ENCODE measurements at regions not wholly inside any gene's neighbourhood (a gene's known extent, or its start where the extent isn't known, plus 50 kb on each side); places are given as distances from the start of the nearest gene placed in this dataset.
"Not testable (repeated sequence)": the region's sequence is repeated elsewhere in the genome, so short reads cannot be mapped to it uniquely, and the experiment has no call there.

DNA sequence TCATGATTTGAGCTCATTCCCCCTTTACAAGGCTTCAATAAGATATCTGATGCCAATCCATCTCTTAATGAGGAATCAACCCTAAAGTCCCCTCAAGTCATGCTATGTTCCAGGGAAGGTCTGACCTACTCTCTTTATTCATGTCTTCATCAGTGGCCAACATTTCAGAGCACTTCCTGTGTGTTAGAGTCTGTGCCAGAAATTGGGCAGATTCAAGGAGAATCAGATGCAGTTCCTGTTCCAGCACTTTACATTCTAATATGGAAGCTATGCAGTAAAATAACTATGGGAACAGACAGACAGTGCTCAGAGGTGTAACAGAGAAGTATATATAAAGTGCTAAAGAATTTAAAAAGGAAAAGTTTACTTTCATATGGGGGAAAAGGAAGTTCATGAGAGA lies 193.4 kb upstream of the NR4A3 start:
- DNase-seq (ENCODE audit: low read depth in 2 of 2), result no peak

GRCh38 chr9:99628849-99629620 lies 192.7 kb upstream of the NR4A3 start:
- DNase-seq (ENCODE audit: low read depth in 2 of 2), result no peak

GRCh38 chr9:99632349-99633038 lies 189.2 kb upstream of the NR4A3 start:
- no peak for DNase-seq (ENCODE audit: low read depth in 2 of 2)

- no peak for DNase-seq (ENCODE audit: low read depth in 2 of 2)
These were observed 188.4 kb upstream of the NR4A3 start for GRCh38 chr9:99633265-99633664.

- no peak for DNase-seq (ENCODE audit: low read depth in 2 of 2)
These were observed 187.5 kb upstream of the NR4A3 start for GRCh38 chr9:99634186-99634585.

GRCh38 chr9:99635032-99635431 lies 186.7 kb upstream of the NR4A3 start:
- no peak for DNase-seq (ENCODE audit: low read depth in 2 of 2)

DNA sequence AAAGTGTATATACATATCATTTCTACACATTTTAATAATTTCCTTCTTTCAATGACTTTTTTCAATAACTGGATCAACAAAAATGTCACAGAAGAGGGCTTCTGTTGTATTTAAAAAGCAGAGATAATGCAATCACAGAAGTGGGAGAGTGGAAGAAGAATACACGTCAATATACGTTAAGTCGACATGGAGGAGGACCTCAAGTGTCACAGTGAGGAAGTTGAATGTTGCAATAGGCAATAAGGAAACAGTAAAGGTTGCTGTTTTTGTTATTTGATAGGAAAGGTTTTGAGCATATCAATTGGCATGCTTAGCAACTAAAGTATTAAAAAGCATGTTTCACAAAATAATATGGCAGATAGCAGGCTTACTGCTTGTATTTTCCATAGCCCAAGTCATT lies 184.0 kb upstream of the NR4A3 start:
- no peak for DNase-seq (ENCODE audit: low read depth in 2 of 2)

DNA sequence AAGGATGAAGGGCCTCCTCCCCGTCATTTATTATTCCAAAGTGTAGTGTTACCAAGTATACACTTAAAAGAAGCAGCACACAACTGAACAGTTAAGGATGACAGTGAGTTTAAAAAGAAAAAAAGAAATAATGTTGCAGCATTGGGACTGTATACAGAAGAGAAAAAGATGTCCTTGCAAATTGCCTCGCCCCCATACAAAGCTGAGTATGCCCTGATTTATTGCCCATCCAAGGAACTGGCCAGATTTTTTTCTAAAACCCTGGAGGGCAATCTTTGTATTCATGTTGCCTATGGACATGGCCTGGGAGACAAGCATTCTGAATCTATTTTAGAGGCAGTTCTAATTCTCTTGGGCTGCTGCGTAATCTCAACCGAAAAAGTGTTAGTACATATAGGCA lies 182.7 kb upstream of the NR4A3 start:
- DNase-seq (ENCODE audit: low read depth in 2 of 2), result no peak

DNA sequence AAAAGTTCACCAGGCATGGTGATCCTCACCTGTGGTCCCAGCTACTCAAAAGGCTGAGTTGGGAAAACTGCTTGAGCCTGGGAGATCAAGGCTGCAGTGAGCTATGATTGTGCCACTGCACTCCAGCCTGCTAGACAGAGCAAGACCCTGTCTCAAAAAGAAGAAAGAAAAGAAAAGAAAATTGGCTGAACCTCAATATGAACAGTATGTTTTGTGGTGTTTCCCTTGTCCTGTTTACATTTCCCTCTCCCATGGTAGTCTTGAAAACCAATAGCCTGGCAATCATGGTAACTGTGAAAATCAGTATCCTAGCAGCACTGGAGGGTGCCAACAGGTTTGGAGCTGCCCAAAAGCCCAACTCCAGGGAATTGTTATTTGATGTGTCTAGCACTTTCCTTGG lies 174.1 kb upstream of the NR4A3 start:
- DNase-seq (ENCODE audit: low read depth in 2 of 2), result no peak

GRCh38 chr9:99650187-99650874 lies 171.4 kb upstream of the NR4A3 start:
- no peak for DNase-seq (ENCODE audit: low read depth in 2 of 2)

DNA sequence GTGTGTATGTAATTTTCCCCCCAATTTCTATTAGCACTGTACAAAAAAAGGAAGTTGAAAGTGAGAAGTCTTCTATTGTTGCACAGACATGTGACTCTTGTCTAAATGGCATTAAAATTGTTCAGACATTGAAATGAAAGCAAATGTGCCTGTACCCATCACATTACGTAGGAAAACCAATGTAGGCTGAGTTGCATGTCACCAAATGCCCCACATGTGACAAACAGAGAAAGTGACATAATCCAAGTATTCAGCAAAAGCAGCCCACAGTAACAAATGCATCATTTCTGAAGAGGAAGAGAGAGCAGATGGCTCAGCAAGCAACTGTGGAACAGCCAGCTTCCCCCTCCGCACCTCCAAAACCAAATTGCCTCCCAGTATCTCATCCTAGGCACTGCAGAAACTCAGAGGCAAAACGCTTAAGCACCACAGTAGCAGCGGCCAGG lies 161.5 kb upstream of the NR4A3 start:
- DNase-seq (ENCODE audit: low read depth in 2 of 2), result no peak

GRCh38 chr9:99663297-99663696 lies 158.4 kb upstream of the NR4A3 start:
- no peak for DNase-seq (ENCODE audit: low read depth in 2 of 2)

GRCh38 chr9:99663856-99664255 lies 157.8 kb upstream of the NR4A3 start:
- DNase-seq (ENCODE audit: low read depth in 2 of 2), result no peak

- DNase-seq (ENCODE audit: low read depth in 2 of 2), result no peak
These were observed 155.1 kb upstream of the NR4A3 start for GRCh38 chr9:99666571-99666970.

DNA sequence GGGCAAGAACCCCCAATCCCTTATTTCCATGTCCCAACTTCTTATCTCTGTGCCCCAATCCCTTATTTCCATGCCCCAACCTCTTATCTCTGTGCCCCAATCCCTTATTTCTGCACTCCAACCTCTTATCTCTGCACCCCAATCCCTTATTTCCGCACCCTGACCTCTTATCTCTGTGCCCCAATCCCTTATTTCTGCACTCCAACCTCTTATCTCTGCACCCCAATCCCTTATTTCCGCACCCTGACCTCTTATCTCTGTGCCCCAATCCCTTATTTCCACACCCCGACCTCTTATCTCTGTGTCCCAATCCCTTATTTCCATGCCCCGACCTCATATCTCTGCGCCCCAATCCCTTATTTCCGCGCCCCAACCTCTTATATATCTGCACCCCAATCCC lies 150.8 kb upstream of the NR4A3 start:
- not testable (repeated sequence) for DNase-seq (ENCODE audit: low read depth in 2 of 2)

DNA sequence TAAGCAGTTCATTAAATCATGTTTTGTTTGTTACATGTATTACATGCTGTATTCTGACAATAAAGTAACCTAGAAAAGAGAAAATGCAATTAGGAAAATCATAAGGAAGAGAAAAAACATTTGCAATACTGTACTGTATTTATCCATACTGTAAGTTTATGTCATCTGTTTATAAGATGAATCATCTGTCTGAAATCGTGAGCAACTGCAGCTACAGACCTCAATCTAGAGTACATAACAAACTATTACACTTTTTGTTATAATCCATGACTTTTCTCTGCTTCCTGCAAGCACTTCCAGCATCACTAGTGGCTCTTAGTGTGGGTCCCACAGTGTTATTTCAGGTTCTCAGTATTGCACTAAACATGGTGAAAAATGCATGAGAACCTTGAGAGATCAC lies 144.4 kb upstream of the NR4A3 start:
- DNase-seq (ENCODE audit: low read depth in 2 of 2), result no peak

- no peak for DNase-seq (ENCODE audit: low read depth in 2 of 2)
These were observed 143.1 kb upstream of the NR4A3 start for GRCh38 chr9:99678566-99678965.

GRCh38 chr9:99680191-99680590 lies 141.5 kb upstream of the NR4A3 start:
- no peak for DNase-seq (ENCODE audit: low read depth in 2 of 2)

GRCh38 chr9:99681113-99681512 lies 140.6 kb upstream of the NR4A3 start:
- DNase-seq (ENCODE audit: low read depth in 2 of 2), result no peak

GRCh38 chr9:99682378-99682777 lies 139.3 kb upstream of the NR4A3 start:
- DNase-seq (ENCODE audit: low read depth in 2 of 2), result no peak

DNA sequence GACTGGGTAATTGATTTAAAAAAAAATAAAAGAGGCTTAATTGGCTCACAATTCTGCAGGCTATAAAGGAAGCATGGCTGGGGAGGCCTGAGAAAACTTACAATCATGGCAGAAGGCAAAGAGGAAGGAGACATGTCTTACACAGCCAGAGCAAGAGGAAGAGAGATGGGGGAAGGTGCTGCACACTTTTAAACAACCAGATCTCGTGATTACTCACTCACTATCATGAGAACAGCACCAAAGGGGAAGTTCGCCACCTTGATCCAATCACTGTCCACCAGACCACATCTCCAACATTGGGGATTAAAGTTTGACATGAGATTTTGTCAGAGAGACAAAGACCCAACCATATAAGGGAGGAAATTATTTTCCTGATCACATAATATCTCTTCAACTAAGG lies 138.8 kb upstream of the NR4A3 start:
- no peak for DNase-seq (ENCODE audit: low read depth in 2 of 2)

DNA sequence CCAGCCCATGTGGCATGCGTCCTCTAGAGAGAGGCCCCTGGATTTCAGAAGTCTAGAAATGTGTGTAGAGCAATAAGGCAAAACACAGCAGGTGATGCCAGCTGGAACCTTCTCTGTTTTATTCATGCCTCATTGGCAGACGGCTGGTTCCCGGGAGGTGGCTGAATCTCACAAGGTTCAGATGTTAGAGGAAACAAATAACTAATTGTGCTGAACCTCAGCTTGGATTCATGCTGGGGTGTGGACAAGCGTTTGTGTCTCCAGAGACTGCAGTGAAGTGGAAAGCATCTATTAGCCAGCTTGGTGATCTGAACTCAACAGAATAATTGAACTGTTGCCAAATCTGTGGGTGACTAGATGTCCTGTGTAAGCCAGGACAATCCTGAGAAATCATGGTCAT lies 131.1 kb upstream of the NR4A3 start:
- DNase-seq (ENCODE audit: low read depth in 2 of 2), result no peak

GRCh38 chr9:99693888-99694287 lies 127.8 kb upstream of the NR4A3 start:
- no peak for DNase-seq (ENCODE audit: low read depth in 2 of 2)
